Endodermal cell (in vitro differentiated cells): ENCODE measurements at regions not wholly inside any gene's neighbourhood (a gene's known extent, or its start where the extent isn't known, plus 50 kb on each side); places are given as distances from the start of the nearest gene placed in this dataset.

Experiments
- DNase-seq: peaks from one replicate; pipeline ENCODE4 v3.0.0-alpha.2; 2017
- H3K27ac ChIP-seq: 2 replicates; pipeline ENCODE4 v1.5.1; 2013; ENCODE audit warnings: mild to moderate bottlenecking, low read depth, low read length, moderate library complexity
- H3K27me3 ChIP-seq: 2 replicates; pipeline ENCODE4 v1.6.1; 2013; ENCODE audit warnings: mild to moderate bottlenecking, low read length, moderate library complexity; ENCODE audit not compliant: insufficient read depth, control insufficient read depth, poor library complexity, severe bottlenecking
- H3K36me3 ChIP-seq: 2 replicates; pipeline ENCODE4 v1.7.0; 2013; ENCODE audit warnings: mild to moderate bottlenecking, low read length, moderate library complexity; ENCODE audit not compliant: control insufficient read depth, insufficient read depth
- H3K4me1 ChIP-seq: one replicate; pipeline ENCODE4 v1.7.0; 2013; ENCODE audit warnings: low read length; ENCODE audit not compliant: control insufficient read depth, insufficient read depth
- H3K4me3 ChIP-seq: 2 replicates; pipeline ENCODE4 v1.5.1; 2013; ENCODE audit warnings: mild to moderate bottlenecking, low read length, moderate library complexity
- H3K9ac ChIP-seq: 2 replicates; pipeline ENCODE4 v1.6.1; 2013; ENCODE audit warnings: mild to moderate bottlenecking, low read length, moderate library complexity; ENCODE audit not compliant: poor library complexity, severe bottlenecking; ENCODE audit errors: extremely low read depth
- H3K9me3 ChIP-seq: 2 replicates; pipeline ENCODE4 v1.6.1; 2013; ENCODE audit warnings: mild to moderate bottlenecking, low read length, moderate library complexity; ENCODE audit not compliant: control insufficient read depth
- H3K27ac Mint-ChIP-seq: 2 replicates; pipeline ENCODE4 v1.8.0; 2020; ENCODE audit warnings: mixed read lengths
- H3K27me3 Mint-ChIP-seq: 2 replicates; pipeline ENCODE4 v1.8.0; 2021; ENCODE audit warnings: mild to moderate bottlenecking, mixed read lengths; ENCODE audit not compliant: insufficient read depth
- H3K36me3 Mint-ChIP-seq: 2 replicates; pipeline ENCODE4 v1.8.0; 2020; ENCODE audit warnings: low read depth, mixed read lengths
- H3K4me1 Mint-ChIP-seq: 2 replicates; pipeline ENCODE4 v1.8.0; 2020; ENCODE audit warnings: mixed read lengths
- H3K4me3 Mint-ChIP-seq: 2 replicates; pipeline ENCODE4 v1.8.0; 2020; ENCODE audit warnings: mild to moderate bottlenecking, moderate library complexity, mixed read lengths
- H3K9me3 Mint-ChIP-seq: 2 replicates; pipeline ENCODE4 v1.8.0; 2020; ENCODE audit warnings: mild to moderate bottlenecking, mixed read lengths
- CTCF ChIP-seq: fragments of 200-600 bp; sonication (generic); conservative IDR thresholded peaks from 2 replicates; pipeline ENCODE4 v1.5.0; 2021; ENCODE audit warnings: antibody characterized with exemption, mild to moderate bottlenecking
- WGBS, 2 experiments: methylation state at CpG; one replicate each; pipeline versions ENCODE4 v1.1.5 to v1.1.7; 2013; ENCODE audit warnings: missing lambda C conversion rate in 2 of 2, mixed read lengths in 1 of 2; ENCODE audit not compliant: insufficient coverage in 1 of 2, insufficient read length in 1 of 2; 5-methylcytosine and 5-hydroxymethylcytosine counted together

GRCh38 chr5:96509721-96510350 is 76.8 kb upstream of the PCSK1 start:
- Mint-ChIP-seq H3K27ac (no peak overlapping the region), H3K4me1 (no peaks in the 10 kb centered on the region), H3K4me3 (no peak overlapping the region), H3K27me3 (no peaks in the 10 kb centered on the region), H3K9me3 (no peaks in the 10 kb centered on the region), H3K36me3 (no peaks in the 10 kb centered on the region)
- no peaks in the 10 kb centered on the region for H3K36me3 ChIP-seq
- TF ChIP-seq CTCF: no peak
- no peaks in the 10 kb centered on the region for H3K27me3 ChIP-seq
- H3K9ac ChIP-seq: no peak overlapping the region
- no peak for DNase-seq
- no peak overlapping the region for H3K4me3 ChIP-seq
- 93 to 100% methylated on average over 1 to 4 of the region's 5 CpGs for WGBS, 2 experiments
- no peak overlapping the region for H3K27ac ChIP-seq
- H3K9me3 ChIP-seq: no peaks in the 10 kb centered on the region
- no peaks in the 10 kb centered on the region for H3K4me1 ChIP-seq

DNA sequence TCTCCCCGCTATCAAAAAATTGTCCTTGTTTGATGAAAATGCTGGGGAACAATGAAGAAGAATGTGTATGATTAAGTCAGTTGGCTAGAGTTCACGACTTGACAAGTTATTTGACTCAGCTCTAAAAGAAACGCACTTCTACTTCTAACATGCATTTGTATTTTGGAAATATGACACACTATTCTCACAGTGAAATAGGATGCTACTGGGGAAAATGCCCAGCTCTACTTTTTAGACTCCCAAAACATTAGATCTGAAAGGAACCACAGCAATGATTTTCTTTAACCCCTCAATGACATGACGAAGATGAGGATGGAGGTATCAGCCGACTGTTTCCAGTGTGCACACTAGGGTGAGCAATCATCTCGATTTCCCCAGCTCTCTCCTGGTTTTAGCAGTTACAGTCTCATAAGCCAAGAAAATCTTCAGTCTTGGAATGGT is 83.6 kb upstream of the PCSK1 start:
- H3K9me3 ChIP-seq: no peaks in the 10 kb centered on the region
- DNase-seq: no peak
- Mint-ChIP-seq H3K4me1 (no peaks in the 10 kb centered on the region), H3K27ac (no peak overlapping the region), H3K9me3 (no peaks in the 10 kb centered on the region), H3K4me3 (no peak overlapping the region), H3K27me3 (no peaks in the 10 kb centered on the region), H3K36me3 (no peaks in the 10 kb centered on the region)
- TF ChIP-seq CTCF: no peak
- WGBS, 2 experiments: 87 to 93% methylated on average over 3 to 6 of the region's 6 CpGs
- no peak overlapping the region for H3K9ac ChIP-seq
- no peaks in the 10 kb centered on the region for H3K36me3 ChIP-seq
- H3K27me3 ChIP-seq: no peaks in the 10 kb centered on the region
- no peak overlapping the region for H3K4me3 ChIP-seq
- H3K27ac ChIP-seq: no peak overlapping the region
- H3K4me1 ChIP-seq: no peaks in the 10 kb centered on the region

DNA sequence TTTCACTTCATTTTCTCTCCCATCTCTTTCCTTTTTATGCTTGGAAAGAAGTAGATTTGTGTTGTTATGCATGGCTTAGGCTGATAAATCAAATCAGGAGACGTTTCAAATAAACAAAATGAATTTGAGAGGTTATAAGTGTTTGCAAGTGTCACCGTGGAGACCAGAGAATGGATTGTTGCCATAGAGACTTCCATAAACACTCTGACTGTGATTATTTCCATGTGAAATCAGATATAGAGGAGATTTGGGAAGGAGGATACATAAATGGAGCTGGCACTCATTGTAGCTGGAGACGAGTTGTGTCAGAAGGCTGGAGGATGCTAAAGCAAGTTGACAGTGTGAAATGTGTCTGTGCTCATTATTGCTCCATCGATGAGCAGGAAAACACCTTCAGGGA is 84.2 kb upstream of the PCSK1 start:
- 88 to 100% methylated on average over 1 to 4 of the region's 4 CpGs for WGBS, 2 experiments
- H3K9me3 ChIP-seq: no peaks in the 10 kb centered on the region
- no peak overlapping the region for H3K4me3 Mint-ChIP-seq
- no peak overlapping the region for H3K9ac ChIP-seq
- H3K36me3 ChIP-seq: no peaks in the 10 kb centered on the region
- no peak for TF ChIP-seq CTCF
- no peaks in the 10 kb centered on the region for H3K27me3 Mint-ChIP-seq
- no peaks in the 10 kb centered on the region for H3K4me1 Mint-ChIP-seq
- DNase-seq: no peak
- H3K27ac ChIP-seq: no peak overlapping the region
- no peaks in the 10 kb centered on the region for H3K27me3 ChIP-seq
- no peaks in the 10 kb centered on the region for H3K9me3 Mint-ChIP-seq
- no peak overlapping the region for H3K4me3 ChIP-seq
- H3K4me1 ChIP-seq: no peaks in the 10 kb centered on the region
- no peak overlapping the region for H3K27ac Mint-ChIP-seq
- H3K36me3 Mint-ChIP-seq: no peaks in the 10 kb centered on the region
